Uterus (tissue), 2 donors: ENCODE measurements at regions not wholly inside any gene's neighbourhood (a gene's known extent, or its start where the extent isn't known, plus 50 kb on each side); places are given as distances from the start of the nearest gene placed in this dataset.

ENCODE experiments used
- CTCF ChIP-seq, 4 experiments: fragments of 200-600 bp in 2 of 4; fragments of 450-650 bp in 2 of 4; sonication (generic) in 2 of 4; IDR thresholded peaks; one replicate each; pipeline ENCODE4 v1.5.1; 2016 to 2019; ENCODE audit warnings: antibody characterized with exemption in 4 of 4, mild to moderate bottlenecking in 2 of 4, moderate library complexity in 1 of 4
- POLR2A ChIP-seq, 2 donors: fragments of 450-650 bp; IDR thresholded peaks; one replicate each; pipeline ENCODE4 v1.6.1; 2016; ENCODE audit warnings: antibody characterized with exemption in 2 of 2, mild to moderate bottlenecking in 1 of 2, moderate library complexity in 1 of 2

GRCh38 chr3:77815467-77815866 is 775.6 kb downstream of the ROBO2 start:
- TF ChIP-seq CTCF (IDR thresholded peaks at IDR 0.05) (no peak), POLR2A (IDR thresholded peaks at IDR 0.05) (no peak)
